NB4 (cell line): ENCODE measurements at regions not wholly inside any gene's neighbourhood (a gene's known extent, or its start where the extent isn't known, plus 50 kb on each side); places are given as distances from the start of the nearest gene placed in this dataset.

Source experiments
- CTCF ChIP-seq: IDR thresholded peaks from one replicate; pipeline ENCODE4 v1.5.1; 2012; ENCODE audit warnings: low read depth, low read length
- MAX ChIP-seq: IDR thresholded peaks from 2 replicates; pipeline ENCODE4 v1.6.1; 2011; ENCODE audit warnings: low read depth, low read length
- MYC ChIP-seq: IDR thresholded peaks from 2 replicates; pipeline ENCODE4 v1.6.1; 2011; ENCODE audit warnings: low read depth, low read length

GRCh38 chr2:144848423-144848822 is 328.5 kb upstream of the ZEB2 start:
- TF ChIP-seq CTCF = no peak
- TF ChIP-seq MYC = no peak
- no peak for TF ChIP-seq MAX
